Activated CD8-positive, alpha-beta memory T cell treated with anti-CD3 and anti-CD28 coated beads for 1 hour (primary cell): ENCODE measurements at regions not wholly inside any gene's neighbourhood (a gene's known extent, or its start where the extent isn't known, plus 50 kb on each side); places are given as distances from the start of the nearest gene placed in this dataset.

Experiments used
- DNase-seq, 2 donors: peaks; one replicate each; pipeline ENCODE4 v3.0.0-alpha.2; 2020; ENCODE audit warnings: low read depth in 1 of 2; ENCODE audit errors: extremely low read depth in 1 of 2

DNA sequence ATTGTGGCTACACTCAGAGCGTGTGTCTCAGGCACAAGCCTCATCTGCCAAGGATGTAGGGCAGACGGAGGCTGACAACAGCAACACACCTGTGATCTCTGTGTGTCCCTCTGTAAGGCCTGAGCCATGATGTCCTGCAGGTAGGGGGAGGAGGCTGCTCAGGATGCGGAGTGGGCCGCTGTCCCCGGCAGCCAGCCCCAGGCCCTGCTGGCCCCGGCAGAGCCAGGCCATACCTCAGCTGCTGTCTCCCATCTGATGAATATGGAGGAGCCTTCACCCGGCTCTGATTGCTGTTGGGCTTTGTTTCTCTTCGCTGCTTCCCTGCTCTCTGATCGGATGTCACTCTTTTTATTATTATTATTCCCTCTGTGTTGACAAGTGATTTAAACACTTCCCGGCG, 83.6 kb upstream of the NCAM1 start:
- DNase-seq, result no peak

DNA sequence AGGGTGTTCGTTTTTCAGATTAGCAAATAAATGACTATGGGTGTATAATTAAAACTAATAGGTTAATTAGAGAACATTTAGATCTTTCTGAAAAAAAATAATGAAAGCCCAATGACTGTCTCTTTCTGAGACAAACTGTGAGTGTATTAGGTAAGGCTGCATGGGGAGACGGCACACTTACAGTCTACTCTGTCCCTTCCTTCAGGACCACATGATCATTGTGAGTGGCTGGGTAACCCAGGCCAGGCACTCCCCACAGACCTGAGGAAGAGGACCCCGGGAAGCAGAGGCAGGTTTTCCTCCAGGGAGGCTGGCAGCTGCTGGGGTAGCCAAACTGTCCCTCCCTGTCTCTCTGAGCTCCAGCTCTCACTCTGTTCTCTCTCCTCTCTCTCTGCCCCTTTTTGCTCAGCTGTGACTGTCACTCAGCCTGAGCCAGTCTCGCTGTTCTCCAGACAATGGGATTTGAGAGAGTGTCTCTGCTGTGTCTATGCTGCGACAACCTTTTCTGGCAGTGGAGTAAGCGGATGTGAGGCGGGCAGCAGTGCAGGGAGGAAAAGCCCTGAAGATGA, 83.1 kb upstream of the NCAM1 start:
- no peak for DNase-seq

DNA sequence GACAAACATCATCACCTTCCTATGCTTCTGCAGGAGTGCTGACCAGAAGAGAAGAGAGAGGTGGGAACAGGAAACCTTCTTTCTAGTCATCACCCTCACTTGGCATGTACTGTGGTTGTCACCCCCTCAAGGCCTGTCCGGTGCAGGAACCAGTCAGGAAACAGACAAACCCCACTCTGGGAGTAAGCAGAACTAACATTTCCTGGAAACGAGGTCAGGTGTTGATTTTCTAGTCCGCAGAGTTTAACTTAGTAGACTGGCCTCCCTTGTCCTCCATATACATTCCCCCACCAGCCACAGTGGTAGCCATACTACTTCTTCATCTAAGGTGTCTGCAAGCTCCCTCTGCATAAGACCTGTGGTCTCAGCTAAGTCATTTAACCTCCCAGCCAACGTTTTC, 80.7 kb upstream of the NCAM1 start:
- no peak for DNase-seq

DNA sequence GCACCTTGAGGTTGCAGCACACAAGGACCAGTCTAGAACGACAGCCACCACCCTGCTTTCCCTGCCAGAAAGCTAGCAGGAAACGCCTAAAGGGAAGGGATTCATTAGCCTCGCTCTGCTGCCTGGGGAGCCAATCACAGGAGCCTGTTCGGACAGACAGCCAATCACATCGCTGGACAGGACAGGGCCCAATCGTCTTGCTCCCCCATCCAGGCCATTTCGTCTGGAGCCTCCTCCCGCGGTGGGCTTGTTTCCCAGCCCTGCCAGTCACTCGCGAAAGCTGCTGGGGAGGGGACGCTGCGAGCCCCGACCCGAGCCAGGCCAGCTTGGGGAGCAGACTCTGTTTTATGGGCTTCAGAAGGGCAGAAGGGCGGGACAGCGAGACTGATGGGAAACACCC, 79.8 kb upstream of the NCAM1 start:
- DNase-seq, result no peak

DNA sequence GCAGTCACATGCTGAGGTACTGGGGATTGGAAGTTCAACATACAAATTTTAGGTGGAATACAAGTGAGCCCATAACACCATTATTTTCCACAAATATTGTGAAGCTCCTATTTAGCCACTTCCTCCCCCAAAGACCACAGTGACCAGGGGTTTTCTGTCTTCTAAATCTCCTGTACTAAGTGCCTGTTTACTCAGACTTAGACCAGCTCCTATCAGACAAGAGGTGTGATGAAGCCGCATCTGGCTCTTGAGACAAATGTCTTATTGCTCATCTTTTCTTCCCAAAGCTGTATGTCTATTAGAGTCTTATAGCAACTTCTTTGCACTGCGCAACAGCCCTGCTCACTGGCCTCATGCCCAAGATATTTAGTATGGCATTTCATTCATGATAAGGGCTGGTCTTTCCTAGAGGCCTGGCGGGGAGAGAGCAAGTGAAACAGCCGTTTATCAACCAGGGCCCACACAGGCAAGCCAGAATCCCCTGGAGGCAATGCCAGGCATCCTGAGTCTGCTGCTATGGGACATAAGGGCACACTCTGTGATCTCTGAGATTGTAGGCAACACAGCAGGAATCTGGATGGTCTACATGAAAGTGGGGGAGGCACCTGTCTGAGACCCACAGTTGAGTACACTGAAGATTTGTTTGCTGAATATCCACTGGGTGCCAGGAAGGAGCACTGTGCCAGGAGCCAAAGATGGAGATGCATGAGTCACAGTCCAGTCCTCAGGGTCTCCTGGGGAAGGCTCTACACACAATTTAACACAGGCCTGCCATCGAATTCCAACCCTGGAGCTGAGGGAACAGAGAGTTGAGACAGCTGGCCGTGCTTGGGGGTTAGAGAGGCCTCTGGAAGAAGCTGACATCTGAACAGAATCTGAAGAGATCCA, 78.5 kb upstream of the NCAM1 start:
- DNase-seq, result no peak

GRCh38 chr11:112884012-112884767, 77.0 kb upstream of the NCAM1 start:
- DNase-seq, result no peak

- no peak for DNase-seq
These were observed 75.3 kb upstream of the NCAM1 start for GRCh38 chr11:112885744-112886433.

DNA sequence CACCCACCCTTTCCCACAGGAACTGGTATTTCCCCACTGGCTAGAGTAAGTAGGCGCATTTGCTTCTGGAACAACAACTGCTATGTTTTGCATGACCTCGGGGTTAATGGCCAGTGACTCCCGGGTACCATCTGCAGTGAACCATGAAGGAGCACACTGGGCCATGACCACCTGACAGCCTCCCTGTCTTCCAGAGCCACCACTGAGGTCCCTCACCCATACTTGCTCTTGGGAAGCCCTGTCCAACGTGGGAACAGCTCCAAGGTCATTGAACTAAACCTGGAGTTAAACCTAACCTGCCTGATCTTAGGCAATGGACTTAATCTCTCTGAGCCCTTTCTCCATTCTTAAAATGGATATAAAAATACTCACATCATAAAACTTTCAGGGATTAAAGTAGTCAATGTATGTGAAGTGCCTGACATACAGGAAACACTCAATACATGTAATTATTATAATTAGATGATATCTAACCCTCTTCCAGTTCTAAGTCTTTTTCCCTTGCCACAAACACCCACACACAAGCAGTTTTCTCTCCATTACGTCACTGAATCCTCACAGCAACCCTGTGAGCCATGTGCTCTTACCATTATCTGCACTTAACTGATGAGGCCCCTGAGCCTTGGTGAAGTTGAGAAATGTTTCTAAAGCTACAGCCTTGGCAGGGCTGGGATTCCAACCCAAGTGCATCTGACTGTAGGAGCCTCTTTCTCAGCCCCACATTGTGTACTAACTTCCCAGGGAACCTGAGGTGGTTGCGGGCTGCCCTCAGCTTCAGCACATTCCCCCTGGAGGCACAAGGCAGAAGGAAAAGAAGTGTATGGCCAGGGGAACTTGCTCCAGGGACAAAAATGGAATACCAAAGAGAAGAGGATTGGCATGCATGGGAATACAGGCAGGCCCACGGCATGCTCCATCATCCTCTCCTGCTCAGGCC, 74.5 kb upstream of the NCAM1 start:
- DNase-seq, result no peak

GRCh38 chr11:112889446-112889845, 71.8 kb upstream of the NCAM1 start:
- DNase-seq, result no peak

DNA sequence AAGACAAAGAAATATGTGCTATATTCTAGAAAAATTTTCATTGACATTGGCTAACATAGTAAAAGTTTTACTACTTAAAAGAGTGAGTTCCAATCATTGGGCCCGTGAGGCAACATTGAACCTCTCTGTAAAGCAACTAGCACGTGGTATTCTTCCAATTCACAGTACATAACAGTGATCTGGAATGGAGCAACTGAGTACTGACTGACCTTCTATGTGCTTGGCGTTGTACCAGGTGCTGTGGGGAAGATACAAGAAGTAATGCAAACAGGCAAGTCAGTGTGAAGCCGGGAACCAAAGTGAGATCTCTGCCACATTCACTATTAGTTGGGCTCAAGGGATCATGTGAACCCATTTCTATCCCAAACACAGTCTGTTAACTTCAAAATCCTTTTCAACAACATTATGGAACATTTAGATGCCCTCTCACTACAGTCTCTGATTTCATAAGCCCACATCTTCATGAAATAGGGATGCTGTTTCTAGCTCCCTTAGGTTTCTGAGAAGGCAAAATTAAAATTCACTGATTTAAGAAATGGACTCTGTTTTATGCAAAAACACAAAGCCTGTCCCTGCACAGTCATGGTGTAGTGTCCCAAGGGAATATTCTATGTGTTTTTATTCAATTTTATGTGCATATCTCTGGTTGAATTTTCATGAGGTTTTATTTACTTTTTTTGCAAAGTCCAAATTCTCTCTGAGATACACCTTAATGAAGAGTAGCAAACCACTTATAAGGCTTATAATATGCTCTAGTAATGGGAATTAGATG, 61.8 kb upstream of the NCAM1 start:
- no peak for DNase-seq

DNA sequence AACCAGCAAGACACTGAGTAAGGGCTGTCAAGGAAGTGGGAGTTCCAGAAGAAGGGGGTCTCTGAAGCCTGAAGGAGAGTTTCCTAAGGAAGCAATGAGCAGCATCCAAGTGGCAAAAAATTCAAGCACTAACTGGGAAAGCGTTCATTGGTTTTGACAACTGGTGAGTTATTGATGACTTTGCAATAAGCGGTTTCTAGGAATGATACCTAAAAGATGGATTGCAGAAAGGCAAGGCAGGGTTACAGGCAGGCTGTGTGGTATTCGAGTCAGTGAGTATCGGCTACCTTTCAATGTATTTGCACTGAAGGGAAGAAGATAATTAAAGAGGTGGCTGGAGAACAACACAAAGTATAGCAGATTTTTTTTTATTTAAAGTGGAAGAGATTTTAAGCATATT, 59.3 kb upstream of the NCAM1 start:
- no peak for DNase-seq

DNA sequence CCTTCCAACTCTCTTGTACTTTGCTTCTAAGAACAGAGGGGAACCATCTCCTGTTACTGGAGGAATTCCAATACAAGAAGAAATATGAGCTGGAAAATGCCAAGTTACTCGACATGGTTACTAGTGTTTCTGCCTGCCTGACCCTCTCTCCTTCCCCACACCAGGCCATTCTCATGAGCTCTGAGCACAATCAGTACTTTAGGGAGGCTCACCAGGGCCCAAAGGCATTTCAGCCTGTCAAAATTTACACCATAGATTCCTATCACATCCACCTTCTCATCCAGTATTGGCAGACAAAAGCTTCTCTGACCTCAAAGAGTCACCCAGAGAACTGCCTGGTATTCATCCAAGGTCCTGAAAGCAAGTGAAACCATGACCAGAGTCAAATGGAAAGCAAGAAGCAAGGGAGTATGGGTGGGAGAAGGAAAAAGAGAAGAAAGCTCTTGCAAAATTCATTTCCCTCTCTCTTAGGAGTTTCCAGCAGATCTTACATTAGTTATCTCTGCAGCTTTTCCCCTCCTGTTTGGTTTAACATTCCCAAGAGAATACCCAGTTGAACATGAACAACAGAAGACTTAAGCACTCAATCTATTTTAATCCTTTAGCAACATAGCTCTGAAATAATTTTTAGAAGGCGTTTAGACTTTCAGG, 58.7 kb upstream of the NCAM1 start:
- no peak for DNase-seq

DNA sequence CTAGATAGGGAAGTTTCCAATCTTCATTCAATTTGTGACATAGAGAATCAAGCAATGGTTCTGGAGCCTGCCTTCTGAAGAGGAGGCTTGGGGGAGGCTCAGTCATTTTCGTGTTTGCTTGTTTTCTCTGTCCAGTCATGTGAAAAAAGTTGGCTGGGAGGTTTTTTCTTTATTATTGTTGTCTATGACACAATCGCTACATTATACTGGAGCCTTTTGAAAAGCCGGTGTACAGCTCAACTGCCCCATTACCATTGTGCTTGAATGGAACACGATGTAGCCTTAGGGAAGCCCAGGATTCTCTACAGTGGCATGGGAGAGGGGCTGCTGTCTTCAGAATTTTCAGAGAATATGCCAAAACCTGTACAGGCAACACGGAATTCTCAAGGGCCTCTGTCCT, 57.9 kb upstream of the NCAM1 start:
- DNase-seq, result no peak

- no peak for DNase-seq
These were observed 50.1 kb upstream of the NCAM1 start for GRCh38 chr11:112911124-112911523.
